Liver (tissue), 8 donors: ENCODE measurements at regions not wholly inside any gene's neighbourhood (a gene's known extent, or its start where the extent isn't known, plus 50 kb on each side); places are given as distances from the start of the nearest gene placed in this dataset.

ENCODE experiments used
- DNase-seq: peaks from one replicate; pipeline ENCODE4 v3.0.0-alpha.2; 2017; ENCODE audit warnings: low spot score
- H3K27ac ChIP-seq, 2 donors: one replicate each; pipeline ENCODE4 v1.7.0; 2013; ENCODE audit warnings: inconsistent platforms in 2 of 2, low read length in 2 of 2, control low read depth in 1 of 2, low read depth in 1 of 2, mild to moderate bottlenecking in 1 of 2
- H3K27me3 ChIP-seq, 4 donors: one replicate each; pipeline versions ENCODE4 v1.6.1 to v1.7.0; 2013; ENCODE audit warnings: low read length in 3 of 4, inconsistent platforms in 1 of 4, mild to moderate bottlenecking in 1 of 4, moderate library complexity in 1 of 4; ENCODE audit not compliant: control insufficient read depth in 4 of 4, insufficient read depth in 4 of 4
- H3K36me3 ChIP-seq, 4 donors: one replicate each; pipeline versions ENCODE4 v1.6.1 to v1.7.0; 2013; ENCODE audit warnings: low read length in 3 of 4, mild to moderate bottlenecking in 3 of 4, low read depth in 1 of 4, moderate library complexity in 1 of 4; ENCODE audit not compliant: control insufficient read depth in 4 of 4, insufficient read depth in 3 of 4
- H3K4me1 ChIP-seq, 4 donors: one replicate each; pipeline versions ENCODE4 v1.6.1 to v1.7.0; 2013; ENCODE audit warnings: low read length in 3 of 4, mild to moderate bottlenecking in 3 of 4, moderate library complexity in 1 of 4; ENCODE audit not compliant: control insufficient read depth in 4 of 4, insufficient read depth in 4 of 4
- H3K4me3 ChIP-seq, 3 donors: one replicate each; pipeline versions ENCODE4 v1.6.1 to v1.7.0; 2013; ENCODE audit warnings: low read length in 3 of 3, control low read depth in 1 of 3, low read depth in 1 of 3, mild to moderate bottlenecking in 1 of 3
- H3K9ac ChIP-seq, 2 donors: one replicate each; pipeline ENCODE4 v1.7.0; 2013; ENCODE audit warnings: low read length in 2 of 2, mild to moderate bottlenecking in 2 of 2, moderate library complexity in 2 of 2, control low read depth in 1 of 2, low read depth in 1 of 2
- H3K9me3 ChIP-seq, 4 donors: one replicate each; pipeline versions ENCODE4 v1.6.1 to v1.7.0; 2013; ENCODE audit warnings: low read length in 3 of 4; ENCODE audit not compliant: control insufficient read depth in 4 of 4
- EGR1 ChIP-seq, 2 donors: IDR thresholded peaks; 2 replicates each; pipeline ENCODE4 v1.6.1; 2016 to 2018; ENCODE audit warnings: antibody characterized with exemption in 2 of 2, low read depth in 2 of 2
- FOXA1 ChIP-seq: IDR thresholded peaks from 2 replicates; pipeline ENCODE4 v1.6.1; 2016; ENCODE audit warnings: antibody characterized with exemption
- FOXA2 ChIP-seq: IDR thresholded peaks from 2 replicates; pipeline ENCODE4 v1.6.1; 2016; ENCODE audit warnings: antibody characterized with exemption
- GABPA ChIP-seq, 2 donors: IDR thresholded peaks in 1 of 2; conservative IDR thresholded peaks in 1 of 2; 2 replicates each; pipeline ENCODE4 v1.6.1; 2016; ENCODE audit warnings: antibody characterized with exemption in 2 of 2, mild to moderate bottlenecking in 1 of 2, moderate library complexity in 1 of 2
- HNF4A ChIP-seq, 2 donors: conservative IDR thresholded peaks; 2 replicates each; pipeline ENCODE4 v1.6.1; 2016; ENCODE audit warnings: antibody characterized with exemption in 2 of 2, mild to moderate bottlenecking in 2 of 2
- HNF4G ChIP-seq: IDR thresholded peaks from 2 replicates; pipeline ENCODE4 v1.6.1; 2016; ENCODE audit warnings: antibody characterized with exemption
- JUND ChIP-seq, 2 donors: IDR thresholded peaks; 2 replicates each; pipeline ENCODE4 v1.6.1; 2016; ENCODE audit warnings: antibody characterized with exemption in 2 of 2
- NR2F2 ChIP-seq: IDR thresholded peaks from 2 replicates; pipeline ENCODE4 v1.6.1; 2016; ENCODE audit warnings: antibody characterized with exemption
- RAD21 ChIP-seq, 2 donors: IDR thresholded peaks; 2 replicates each; pipeline ENCODE4 v1.6.1; 2016; ENCODE audit warnings: antibody characterized with exemption in 2 of 2, mild to moderate bottlenecking in 2 of 2
- RXRA ChIP-seq, 2 donors: IDR thresholded peaks; 2 replicates each; pipeline ENCODE4 v1.6.1; 2017 to 2018; ENCODE audit warnings: antibody characterized with exemption in 2 of 2, mild to moderate bottlenecking in 1 of 2
- SP1 ChIP-seq: IDR thresholded peaks from 2 replicates; pipeline ENCODE4 v1.6.1; 2018; ENCODE audit warnings: antibody characterized with exemption, mild to moderate bottlenecking
- TAF1 ChIP-seq: conservative IDR thresholded peaks from 2 replicates; pipeline ENCODE4 v1.6.1; 2016; ENCODE audit warnings: antibody characterized with exemption, mild to moderate bottlenecking
- YY1 ChIP-seq: IDR thresholded peaks from 2 replicates; pipeline ENCODE4 v1.6.1; 2016; ENCODE audit warnings: antibody characterized with exemption, mild to moderate bottlenecking
- whole genome bisulfite sequencing: extraction: QIAGEN DNeasy Blood & Tissue Kit; methylation state at CpG from one replicate; pipeline ENCODE4 v1.1.7; 2013; 5-methylcytosine and 5-hydroxymethylcytosine counted together
- TF ChIP-seq, protein P1 (sequence below): IDR thresholded peaks from 2 replicates; pipeline ENCODE4 v1.6.1; 2016; ENCODE audit warnings: antibody characterized with exemption, mild to moderate bottlenecking
- TF ChIP-seq, protein P2 (sequence below): IDR thresholded peaks from 2 replicates; pipeline ENCODE4 v1.6.1; 2016; ENCODE audit warnings: antibody characterized with exemption
- TF ChIP-seq, protein P3 (sequence below): fragments of 150-350 bp; IDR thresholded peaks from 2 replicates; pipeline ENCODE4 v1.5.1; 2017; ENCODE audit warnings: improper control_type of control experiment, low read depth, low read length; ENCODE audit not compliant: missing input control
- TF ChIP-seq, protein P4 (sequence below): IDR thresholded peaks from 2 replicates; pipeline ENCODE4 v1.6.1; 2016; ENCODE audit warnings: antibody characterized with exemption
- TF ChIP-seq, protein P5 (sequence below): IDR thresholded peaks from 2 replicates; pipeline ENCODE4 v1.6.1; 2016; ENCODE audit warnings: antibody characterized with exemption
- donor health status: healthy.
- donor health status: healthy.
- donor health status: healthy.
- donor health status: healthy.
- donor health status: healthy.

DNA sequence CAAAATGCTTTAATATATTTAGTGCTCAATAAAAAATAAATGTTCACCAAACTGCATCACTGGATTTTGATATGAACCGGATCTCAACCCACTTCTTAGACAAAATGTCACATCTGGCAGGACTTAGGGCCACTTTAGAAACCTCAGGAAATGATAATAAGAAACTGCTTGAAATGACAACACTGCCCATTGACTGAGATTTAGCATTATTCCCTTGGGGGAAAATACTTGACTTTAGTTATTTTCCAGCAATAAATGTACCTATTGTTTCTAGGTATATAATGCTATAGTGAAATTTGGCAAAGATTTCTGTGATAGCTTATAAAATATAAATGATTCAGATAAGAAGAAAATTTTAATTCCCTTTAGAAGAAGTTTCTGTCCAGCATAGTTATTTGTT is 195.1 kb downstream of the ICOS start:
- no peak overlapping the region for H3K4me3 ChIP-seq
- no peaks in the 10 kb centered on the region for H3K36me3 ChIP-seq
- whole genome bisulfite sequencing = 62% methylated on average over 1 of the region's 1 CpG
- no peak for DNase-seq
- H3K27me3 ChIP-seq = no peaks in the 10 kb centered on the region
- no peaks in the 10 kb centered on the region for H3K4me1 ChIP-seq
- TF ChIP-seq SP1 (no peak), NR2F2 (no peak), EGR1 (IDR thresholded peaks at IDR 0.05; ENCODE audit: low read depth in 2 of 2) (no peak), TAF1 (no peak), HNF4A (conservative IDR thresholded peaks at IDR 0.05) (no peak), HNF4G (no peak), YY1 (no peak), RAD21 (IDR thresholded peaks at IDR 0.05) (no peak), JUND (IDR thresholded peaks at IDR 0.05) (no peak), RXRA (IDR thresholded peaks at IDR 0.05) (no peak), GABPA (IDR thresholded peaks at IDR 0.05 in 1 of 2, conservative IDR thresholded peaks at IDR 0.05 in 1 of 2) (no peak), FOXA1 (no peak), FOXA2 (no peak)
- TF ChIP-seq, protein P1, sequence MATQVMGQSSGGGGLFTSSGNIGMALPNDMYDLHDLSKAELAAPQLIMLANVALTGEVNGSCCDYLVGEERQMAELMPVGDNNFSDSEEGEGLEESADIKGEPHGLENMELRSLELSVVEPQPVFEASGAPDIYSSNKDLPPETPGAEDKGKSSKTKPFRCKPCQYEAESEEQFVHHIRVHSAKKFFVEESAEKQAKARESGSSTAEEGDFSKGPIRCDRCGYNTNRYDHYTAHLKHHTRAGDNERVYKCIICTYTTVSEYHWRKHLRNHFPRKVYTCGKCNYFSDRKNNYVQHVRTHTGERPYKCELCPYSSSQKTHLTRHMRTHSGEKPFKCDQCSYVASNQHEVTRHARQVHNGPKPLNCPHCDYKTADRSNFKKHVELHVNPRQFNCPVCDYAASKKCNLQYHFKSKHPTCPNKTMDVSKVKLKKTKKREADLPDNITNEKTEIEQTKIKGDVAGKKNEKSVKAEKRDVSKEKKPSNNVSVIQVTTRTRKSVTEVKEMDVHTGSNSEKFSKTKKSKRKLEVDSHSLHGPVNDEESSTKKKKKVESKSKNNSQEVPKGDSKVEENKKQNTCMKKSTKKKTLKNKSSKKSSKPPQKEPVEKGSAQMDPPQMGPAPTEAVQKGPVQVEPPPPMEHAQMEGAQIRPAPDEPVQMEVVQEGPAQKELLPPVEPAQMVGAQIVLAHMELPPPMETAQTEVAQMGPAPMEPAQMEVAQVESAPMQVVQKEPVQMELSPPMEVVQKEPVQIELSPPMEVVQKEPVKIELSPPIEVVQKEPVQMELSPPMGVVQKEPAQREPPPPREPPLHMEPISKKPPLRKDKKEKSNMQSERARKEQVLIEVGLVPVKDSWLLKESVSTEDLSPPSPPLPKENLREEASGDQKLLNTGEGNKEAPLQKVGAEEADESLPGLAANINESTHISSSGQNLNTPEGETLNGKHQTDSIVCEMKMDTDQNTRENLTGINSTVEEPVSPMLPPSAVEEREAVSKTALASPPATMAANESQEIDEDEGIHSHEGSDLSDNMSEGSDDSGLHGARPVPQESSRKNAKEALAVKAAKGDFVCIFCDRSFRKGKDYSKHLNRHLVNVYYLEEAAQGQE = no peak
- TF ChIP-seq, protein P2, sequence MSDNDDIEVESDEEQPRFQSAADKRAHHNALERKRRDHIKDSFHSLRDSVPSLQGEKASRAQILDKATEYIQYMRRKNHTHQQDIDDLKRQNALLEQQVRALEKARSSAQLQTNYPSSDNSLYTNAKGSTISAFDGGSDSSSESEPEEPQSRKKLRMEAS = no peak
- TF ChIP-seq, protein P3, sequence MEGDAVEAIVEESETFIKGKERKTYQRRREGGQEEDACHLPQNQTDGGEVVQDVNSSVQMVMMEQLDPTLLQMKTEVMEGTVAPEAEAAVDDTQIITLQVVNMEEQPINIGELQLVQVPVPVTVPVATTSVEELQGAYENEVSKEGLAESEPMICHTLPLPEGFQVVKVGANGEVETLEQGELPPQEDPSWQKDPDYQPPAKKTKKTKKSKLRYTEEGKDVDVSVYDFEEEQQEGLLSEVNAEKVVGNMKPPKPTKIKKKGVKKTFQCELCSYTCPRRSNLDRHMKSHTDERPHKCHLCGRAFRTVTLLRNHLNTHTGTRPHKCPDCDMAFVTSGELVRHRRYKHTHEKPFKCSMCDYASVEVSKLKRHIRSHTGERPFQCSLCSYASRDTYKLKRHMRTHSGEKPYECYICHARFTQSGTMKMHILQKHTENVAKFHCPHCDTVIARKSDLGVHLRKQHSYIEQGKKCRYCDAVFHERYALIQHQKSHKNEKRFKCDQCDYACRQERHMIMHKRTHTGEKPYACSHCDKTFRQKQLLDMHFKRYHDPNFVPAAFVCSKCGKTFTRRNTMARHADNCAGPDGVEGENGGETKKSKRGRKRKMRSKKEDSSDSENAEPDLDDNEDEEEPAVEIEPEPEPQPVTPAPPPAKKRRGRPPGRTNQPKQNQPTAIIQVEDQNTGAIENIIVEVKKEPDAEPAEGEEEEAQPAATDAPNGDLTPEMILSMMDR = no peak
- TF ChIP-seq, protein P4, sequence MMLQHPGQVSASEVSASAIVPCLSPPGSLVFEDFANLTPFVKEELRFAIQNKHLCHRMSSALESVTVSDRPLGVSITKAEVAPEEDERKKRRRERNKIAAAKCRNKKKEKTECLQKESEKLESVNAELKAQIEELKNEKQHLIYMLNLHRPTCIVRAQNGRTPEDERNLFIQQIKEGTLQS = no peak
- TF ChIP-seq, protein P5, sequence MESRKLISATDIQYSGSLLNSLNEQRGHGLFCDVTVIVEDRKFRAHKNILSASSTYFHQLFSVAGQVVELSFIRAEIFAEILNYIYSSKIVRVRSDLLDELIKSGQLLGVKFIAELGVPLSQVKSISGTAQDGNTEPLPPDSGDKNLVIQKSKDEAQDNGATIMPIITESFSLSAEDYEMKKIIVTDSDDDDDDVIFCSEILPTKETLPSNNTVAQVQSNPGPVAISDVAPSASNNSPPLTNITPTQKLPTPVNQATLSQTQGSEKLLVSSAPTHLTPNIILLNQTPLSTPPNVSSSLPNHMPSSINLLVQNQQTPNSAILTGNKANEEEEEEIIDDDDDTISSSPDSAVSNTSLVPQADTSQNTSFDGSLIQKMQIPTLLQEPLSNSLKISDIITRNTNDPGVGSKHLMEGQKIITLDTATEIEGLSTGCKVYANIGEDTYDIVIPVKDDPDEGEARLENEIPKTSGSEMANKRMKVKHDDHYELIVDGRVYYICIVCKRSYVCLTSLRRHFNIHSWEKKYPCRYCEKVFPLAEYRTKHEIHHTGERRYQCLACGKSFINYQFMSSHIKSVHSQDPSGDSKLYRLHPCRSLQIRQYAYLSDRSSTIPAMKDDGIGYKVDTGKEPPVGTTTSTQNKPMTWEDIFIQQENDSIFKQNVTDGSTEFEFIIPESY = no peak
- H3K9ac ChIP-seq = no peak overlapping the region
- no peak overlapping the region for H3K27ac ChIP-seq
- no peaks in the 10 kb centered on the region for H3K9me3 ChIP-seq

- Histone ChIP-seq H3K9me3 (no peaks in the 10 kb centered on the region), H3K4me3 (no peak overlapping the region), H3K27me3 (no peaks in the 10 kb centered on the region), H3K36me3 (no peaks in the 10 kb centered on the region), H3K4me1 (no peaks in the 10 kb centered on the region), H3K9ac (no peak overlapping the region), H3K27ac (no peak overlapping the region)
- TF ChIP-seq HNF4G (no peak), FOXA1 (no peak), FOXA2 (no peak), HNF4A (conservative IDR thresholded peaks at IDR 0.05) (no peak), NR2F2 (no peak), JUND (IDR thresholded peaks at IDR 0.05) (no peak), YY1 (no peak), EGR1 (IDR thresholded peaks at IDR 0.05; ENCODE audit: low read depth in 2 of 2) (no peak), SP1 (no peak), RXRA (IDR thresholded peaks at IDR 0.05) (no peak), TAF1 (no peak)
- TF ChIP-seq, protein P5 = no peak
- TF ChIP-seq, protein P4 = no peak
- TF ChIP-seq, protein P2 = no peak
- DNase-seq = no peak
- WGBS = 92% methylated on average over 2 of the region's 2 CpGs
Measured at GRCh38 chr2:204133476-204133875, 196.9 kb downstream of the ICOS start.
